ENCODE measurements at regions not wholly inside any gene's neighbourhood (a gene's known extent, or its start where the extent isn't known, plus 50 kb on each side); places are given as distances from the start of the nearest gene placed in this dataset.

GRCh38 chr18:26619350-26619749 lies 71.0 kb upstream of the KCTD1 start:
- CTCF ChIA-PET (ENCODE audit: low intra/inter-chr PET ratio, low total read pairs) = no interaction called here
- H3K4me3 ChIP-seq (replicated peaks in 1 of 3; ENCODE audit: insufficient read depth in 1 of 3, low read depth in 2 of 3, low read length in 3 of 3) = no peak overlapping the region
- DNase-seq (ENCODE audit: low spot score) = no peak
- no peak overlapping the region for H3K4me2 ChIP-seq (ENCODE audit: low read depth, low read length)
- no peak for TF ChIP-seq ZNF101 (CRISPR knock-in tag; IDR thresholded peaks at IDR 0.05; ENCODE audit: borderline replicate concordance, low read depth)
- no peak for TF ChIP-seq ZNF326 (CRISPR knock-in tag; IDR thresholded peaks at IDR 0.05; ENCODE audit: borderline replicate concordance)
- no peak for TF ChIP-seq GFI1 (CRISPR knock-in tag; IDR thresholded peaks at IDR 0.05; ENCODE audit: borderline replicate concordance)
- TF ChIP-seq ZNF709 (CRISPR knock-in tag; IDR thresholded peaks at IDR 0.05) = no peak
- no peak for TF ChIP-seq ZNF567 (CRISPR knock-in tag; IDR thresholded peaks at IDR 0.05; ENCODE audit: borderline replicate concordance)
- FAIRE-seq = no peak
- intact Hi-C loops (cut with micrococcal nuclease; ENCODE audit: unreplicated experiment) = no loop called here
- in situ Hi-C loops (cut with HindIII; ENCODE audit: extremely low pct_ligation_motif_present, low pct_unique_long_range_greater_than_20kb) = no loop called here
- no peaks in the 10 kb centered on the region for H3K79me2 ChIP-seq (ENCODE audit: insufficient read depth, low read length)
- ATAC-seq = no peak
- POLR2A ChIA-PET = no interaction called here
- H3K27ac ChIP-seq (ENCODE audit: extremely low read length, insufficient read depth, low read length) = no peak overlapping the region
- no peaks in the 10 kb centered on the region for H3K4me1 ChIP-seq (ENCODE audit: insufficient read depth, low read length)
- H3K27me3 ChIP-seq (ENCODE audit: control insufficient read depth in 1 of 2, insufficient read depth in 2 of 2, low read length in 2 of 2) = no peaks in the 10 kb centered on the region
- no peaks in the 10 kb centered on the region for H4K20me1 ChIP-seq (ENCODE audit: insufficient read depth, low read length)
- H3K9me3 ChIP-seq (ENCODE audit: low read length) = peaks cover 10% of the 10 kb centered on the region
- H3K36me3 ChIP-seq (replicated peaks in 1 of 2; ENCODE audit: control insufficient read depth in 1 of 2, insufficient read depth in 2 of 2, low read length in 2 of 2) = no peaks in the 10 kb centered on the region
- WGBS (ENCODE audit: low lambda C conversion rate) = 35% methylated on average over 6 of the region's 6 CpGs
- no peak overlapping the region for H3K9ac ChIP-seq (ENCODE audit: insufficient read depth, low read depth, low read length)
- no peak overlapping the region for H2AFZ ChIP-seq (ENCODE audit: low read length)
- no TSS peak for BruUV-seq (replicated peaks)

GRCh38 chr18:26618135-26618534 lies 69.8 kb upstream of the KCTD1 start:
- Histone ChIP-seq H4K20me1 (ENCODE audit: insufficient read depth, low read length) (no peaks in the 10 kb centered on the region), H3K9ac (ENCODE audit: insufficient read depth, low read depth, low read length) (no peak overlapping the region), H3K27me3 (ENCODE audit: control insufficient read depth in 1 of 2, insufficient read depth in 2 of 2, low read length in 2 of 2) (no peaks in the 10 kb centered on the region), H3K4me1 (ENCODE audit: insufficient read depth, low read length) (no peaks in the 10 kb centered on the region), H3K27ac (ENCODE audit: extremely low read length, insufficient read depth, low read length) (no peak overlapping the region), H3K4me2 (ENCODE audit: low read depth, low read length) (no peak overlapping the region), H2AFZ (ENCODE audit: low read length) (no peak overlapping the region), H3K9me3 (ENCODE audit: low read length) (no peaks in the 10 kb centered on the region), H3K36me3 (replicated peaks in 1 of 2; ENCODE audit: control insufficient read depth in 1 of 2, insufficient read depth in 2 of 2, low read length in 2 of 2) (no peaks in the 10 kb centered on the region), H3K79me2 (ENCODE audit: insufficient read depth, low read length) (no peaks in the 10 kb centered on the region), H3K4me3 (replicated peaks in 1 of 3; ENCODE audit: insufficient read depth in 1 of 3, low read depth in 2 of 3, low read length in 3 of 3) (no peak overlapping the region)
- no peak for ATAC-seq
- ChIA-PET POLR2A (no interaction called here), CTCF (ENCODE audit: low intra/inter-chr PET ratio, low total read pairs) (no interaction called here)
- intact Hi-C loops (cut with micrococcal nuclease; ENCODE audit: unreplicated experiment) = no loop called here
- BruUV-seq (replicated peaks) = no TSS peak
- FAIRE-seq = no peak
- TF ChIP-seq JUN (CRISPR knock-in tag; IDR thresholded peaks at IDR 0.05) (no peak), CEBPG (CRISPR knock-in tag; IDR thresholded peaks at IDR 0.05) (no peak), HIVEP1 (CRISPR knock-in tag; IDR thresholded peaks at IDR 0.05) (no peak), RCOR2 (CRISPR knock-in tag; IDR thresholded peaks at IDR 0.05) (no peak), NONO (IDR thresholded peaks at IDR 0.05) (no peak), NONO (CRISPR knock-in tag; conservative IDR thresholded peaks at IDR 0.05) (no peak), ZNF446 (CRISPR knock-in tag; IDR thresholded peaks at IDR 0.05) (no peak), MZF1 (CRISPR knock-in tag; IDR thresholded peaks at IDR 0.05; ENCODE audit: borderline replicate concordance) (no peak), MAFK (conservative IDR thresholded peaks at IDR 0.05 in 1 of 2, IDR thresholded peaks at IDR 0.05 in 1 of 2; ENCODE audit: low read length in 2 of 2) (0 out of 4 replicates have a peak, but pooled peaks have one; percentile 2 to 19)
- 25% methylated on average over 2 of the region's 2 CpGs for WGBS (ENCODE audit: low lambda C conversion rate)
- in situ Hi-C loops (cut with HindIII; ENCODE audit: extremely low pct_ligation_motif_present, low pct_unique_long_range_greater_than_20kb) = no loop called here
- no peak for DNase-seq (ENCODE audit: low spot score)
